HG02588 (cell line): ENCODE measurements at regions not wholly inside any gene's neighbourhood (a gene's known extent, or its start where the extent isn't known, plus 50 kb on each side); places are given as distances from the start of the nearest gene placed in this dataset.

ENCODE experiments used
- ATAC-seq: cut with Tn5 transposase; IDR thresholded peaks from one replicate; pipeline ENCODE4 v1.9.1; 2021; ENCODE audit warnings: mild to moderate bottlenecking, moderate library complexity; ENCODE audit not compliant: unreplicated experiment

- ATAC-seq = no peak
Measured at GRCh38 chr6:9957215-9957759, 457.6 kb downstream of the TFAP2A start.

- no peak for ATAC-seq
Measured at GRCh38 chr6:9948678-9949077, 466.2 kb downstream of the TFAP2A start.

GRCh38 chr6:9943986-9944385 is 470.9 kb downstream of the TFAP2A start:
- ATAC-seq = no peak

- no peak for ATAC-seq
Measured at GRCh38 chr6:9943026-9943425, 471.8 kb downstream of the TFAP2A start.

GRCh38 chr6:9942131-9942530 is 472.7 kb downstream of the TFAP2A start:
- ATAC-seq = no peak

- no peak for ATAC-seq
Measured at GRCh38 chr6:9938801-9939200, 476.1 kb downstream of the TFAP2A start.

- ATAC-seq = no peak
Measured at GRCh38 chr6:9937031-9937763, 477.7 kb downstream of the TFAP2A start.

GRCh38 chr6:9936551-9936950 is 478.3 kb downstream of the TFAP2A start:
- no peak for ATAC-seq

GRCh38 chr6:9933677-9934076 is 481.2 kb downstream of the TFAP2A start:
- ATAC-seq = no peak

GRCh38 chr6:9927275-9927674 is 487.6 kb downstream of the TFAP2A start:
- no peak for ATAC-seq

- ATAC-seq = no peak
Measured at GRCh38 chr6:9924971-9925370, 489.9 kb downstream of the TFAP2A start.

GRCh38 chr6:9921366-9921765 is 493.5 kb downstream of the TFAP2A start:
- no peak for ATAC-seq

GRCh38 chr6:9914951-9915350 is 499.9 kb downstream of the TFAP2A start:
- no peak for ATAC-seq

- ATAC-seq = no peak
Measured at GRCh38 chr6:9901376-9901775, 513.5 kb downstream of the TFAP2A start.

GRCh38 chr6:9896806-9897205 is 518.1 kb downstream of the TFAP2A start:
- ATAC-seq = no peak

GRCh38 chr6:9890893-9891292 is 524.0 kb downstream of the TFAP2A start:
- no peak for ATAC-seq

GRCh38 chr6:9890469-9890868 is 524.4 kb downstream of the TFAP2A start:
- no peak for ATAC-seq

GRCh38 chr6:9878535-9878934 is 536.3 kb downstream of the TFAP2A start:
- ATAC-seq = no peak

- no peak for ATAC-seq
Measured at GRCh38 chr6:9875605-9876353, 539.1 kb downstream of the TFAP2A start.

GRCh38 chr6:9862603-9863167 is 552.2 kb downstream of the TFAP2A start:
- no peak for ATAC-seq

- no peak for ATAC-seq
Measured at GRCh38 chr6:9851541-9852380, 563.1 kb downstream of the TFAP2A start.
